ENCODE measurements at regions not wholly inside any gene's neighbourhood (a gene's known extent, or its start where the extent isn't known, plus 50 kb on each side); places are given as distances from the start of the nearest gene placed in this dataset.

DNA sequence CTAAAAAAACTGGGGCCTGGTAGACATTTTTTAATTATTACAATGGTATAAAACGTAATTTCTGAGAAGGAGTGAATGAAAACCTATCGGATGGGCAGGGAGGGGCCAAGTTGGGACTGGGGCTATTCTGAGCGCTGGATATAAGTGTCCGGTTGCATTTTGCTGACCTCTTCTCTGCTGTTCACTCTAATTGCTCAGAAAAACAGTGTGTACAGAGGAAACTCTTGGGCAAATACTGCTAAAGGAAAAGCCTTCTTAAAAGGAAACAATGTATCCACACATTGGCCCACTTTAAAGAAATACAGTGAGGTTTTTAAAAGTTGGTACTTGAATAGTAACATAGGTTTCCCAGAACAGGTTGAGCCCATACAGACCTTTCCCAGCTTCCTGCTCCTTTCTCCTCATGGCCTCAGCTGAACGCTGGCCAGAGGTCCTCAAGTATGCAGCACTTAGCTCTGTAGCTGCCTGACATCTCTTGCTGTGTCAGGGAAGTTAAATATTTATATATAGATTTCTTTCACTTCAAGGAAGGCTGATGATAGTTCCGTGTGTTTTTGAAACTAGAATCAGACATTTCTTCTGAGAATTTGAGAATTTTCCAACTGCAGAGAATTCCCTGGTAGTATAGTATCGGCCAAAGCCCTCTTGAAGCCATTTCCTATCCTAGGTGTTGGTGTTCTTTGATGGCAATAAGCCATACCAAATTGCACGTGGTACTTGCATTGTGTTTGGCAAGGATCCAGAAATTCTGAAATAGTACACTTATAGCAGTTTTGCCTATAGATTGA lies 97.1 kb upstream of the SLC4A4 start:
- no peak for DNase-seq (ENCODE audit: low read depth)

DNA sequence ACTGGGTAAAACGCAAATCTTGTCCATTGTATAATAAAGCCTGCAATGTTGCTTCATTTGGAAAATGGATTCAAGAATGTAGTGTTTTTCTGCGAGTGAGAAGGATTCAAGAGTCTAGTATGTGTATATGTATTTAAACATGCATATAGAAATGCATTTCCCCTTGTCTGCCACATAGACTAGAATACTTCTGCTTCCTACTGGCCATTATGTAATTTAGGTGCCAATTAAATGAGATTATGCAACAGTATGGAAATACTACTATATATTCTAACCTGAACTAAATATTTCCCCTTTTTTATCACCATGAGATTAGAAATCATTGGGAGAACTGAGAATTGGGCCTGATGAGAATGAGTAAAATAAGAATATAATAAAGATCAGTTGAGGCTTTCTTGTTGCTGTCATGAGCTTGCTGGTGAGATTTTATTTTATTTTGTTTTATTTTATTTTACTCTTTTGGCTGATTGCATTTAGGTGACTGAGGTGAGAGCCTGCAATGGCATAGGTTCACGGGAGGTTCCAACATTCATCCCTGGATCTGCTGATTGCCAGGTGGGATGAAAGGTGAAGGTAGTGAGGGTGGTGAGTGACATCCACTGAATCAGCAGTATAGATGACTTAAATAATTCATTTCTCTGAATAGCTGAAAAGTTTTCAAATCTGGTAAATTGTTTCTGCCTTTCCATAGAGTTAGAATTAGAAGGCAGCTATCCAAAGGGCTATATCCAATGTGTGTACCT lies 95.6 kb upstream of the SLC4A4 start:
- DNase-seq (ENCODE audit: low read depth): no peak

DNA sequence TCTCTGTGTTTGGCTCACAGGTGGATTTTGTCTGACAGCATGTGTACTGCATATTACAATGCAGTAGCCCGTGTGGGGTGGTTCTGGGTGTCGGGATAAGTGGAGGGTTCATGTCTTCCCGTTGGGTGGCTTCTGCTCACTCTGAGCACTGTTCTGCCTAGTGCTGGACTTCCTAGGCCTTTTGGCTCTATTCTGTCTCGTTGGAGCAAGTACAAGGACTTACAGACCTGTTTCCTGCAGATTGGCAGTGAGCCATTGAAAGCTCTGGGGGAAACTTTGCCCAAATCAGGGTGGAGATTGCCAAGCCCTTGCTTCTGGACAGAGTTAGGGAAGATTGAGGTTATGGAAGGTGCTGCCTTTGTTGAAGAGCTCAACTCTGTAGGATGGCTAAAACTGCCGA lies 91.1 kb upstream of the SLC4A4 start:
- DNase-seq (ENCODE audit: low read depth): no peak

DNA sequence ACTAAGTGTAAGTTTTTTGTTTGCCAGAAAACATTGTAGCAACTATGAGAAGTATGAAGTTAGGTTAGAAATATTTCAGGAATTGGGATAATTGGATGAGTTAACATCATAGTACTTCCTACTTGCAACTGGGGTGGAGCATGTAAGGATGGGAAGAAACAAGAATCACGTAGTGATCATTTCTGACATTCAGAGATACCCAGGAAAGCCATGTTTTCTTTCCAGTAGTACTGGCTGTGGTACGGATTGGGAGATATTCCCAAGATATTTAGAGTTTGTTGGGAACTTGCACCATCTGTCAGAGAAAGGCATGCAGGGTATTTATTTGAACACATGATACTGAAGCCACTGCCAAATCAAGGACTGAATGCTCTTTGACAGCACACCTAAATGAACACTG lies 87.6 kb upstream of the SLC4A4 start:
- no peak for DNase-seq (ENCODE audit: low read depth)

DNA sequence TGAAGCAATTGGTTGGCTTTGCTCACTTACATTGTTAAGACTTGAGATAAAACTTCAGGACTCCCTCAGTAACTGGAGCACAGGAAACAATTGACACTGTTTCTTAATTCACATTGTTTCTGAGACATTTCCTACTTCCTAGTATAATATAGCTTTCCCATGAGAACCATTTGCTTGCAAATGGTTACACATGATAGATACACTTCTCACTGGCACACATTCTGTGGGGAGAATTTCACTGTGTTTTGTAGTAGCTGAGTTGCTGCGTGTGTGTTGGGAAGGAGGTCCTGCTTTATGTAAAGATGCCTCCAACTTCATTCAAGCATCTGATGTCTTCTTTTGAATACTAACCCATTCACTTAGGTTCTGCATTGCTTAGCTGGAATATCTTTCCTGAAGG lies 85.3 kb upstream of the SLC4A4 start:
- no peak for DNase-seq (ENCODE audit: low read depth)

DNA sequence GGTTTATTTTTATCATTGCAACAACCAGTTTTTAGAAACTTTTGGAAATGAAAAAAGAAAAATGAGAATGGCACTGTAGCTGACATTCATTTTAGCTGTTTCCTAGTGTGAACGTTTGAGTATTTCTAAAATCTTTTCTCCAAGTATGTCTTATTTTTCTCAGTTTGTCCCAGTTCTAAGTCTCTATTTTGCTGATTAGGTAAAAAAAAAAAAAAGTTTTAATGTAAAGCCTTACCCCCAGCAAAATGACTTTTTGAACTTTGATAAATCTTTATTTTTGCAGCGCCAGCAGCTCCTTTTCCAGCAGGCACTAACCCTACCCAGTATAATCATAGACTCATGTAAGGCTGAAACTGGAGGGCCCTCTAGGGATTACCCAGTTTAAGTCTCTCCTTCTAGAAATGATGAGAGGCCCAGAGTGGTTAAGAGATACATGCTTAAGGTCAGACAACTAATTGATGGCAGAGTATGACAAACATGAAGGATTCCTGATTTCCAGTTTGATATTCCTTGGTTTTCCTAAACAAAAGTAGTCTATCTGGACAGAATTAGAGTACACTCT lies 84.3 kb upstream of the SLC4A4 start:
- no peak for DNase-seq (ENCODE audit: low read depth)

DNA sequence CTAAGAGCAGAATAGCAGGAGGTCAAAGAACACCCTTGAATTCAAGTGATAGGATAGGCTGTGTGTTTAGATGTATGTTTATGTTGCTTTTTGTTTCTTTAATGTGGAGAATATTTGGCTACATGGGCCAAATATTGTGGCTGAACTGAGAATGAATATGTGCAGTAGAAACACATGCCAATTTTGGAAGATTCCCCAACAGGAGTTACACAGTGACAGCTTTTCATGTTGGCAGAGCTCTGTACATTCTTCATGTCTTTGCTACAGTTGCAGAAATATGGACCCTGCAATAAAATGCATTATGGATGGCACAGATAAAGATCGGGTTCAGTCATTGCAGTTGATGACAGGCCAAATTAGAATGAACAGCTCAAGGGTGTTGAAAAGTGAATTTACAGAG lies 82.8 kb upstream of the SLC4A4 start:
- no peak for DNase-seq (ENCODE audit: low read depth)

DNA sequence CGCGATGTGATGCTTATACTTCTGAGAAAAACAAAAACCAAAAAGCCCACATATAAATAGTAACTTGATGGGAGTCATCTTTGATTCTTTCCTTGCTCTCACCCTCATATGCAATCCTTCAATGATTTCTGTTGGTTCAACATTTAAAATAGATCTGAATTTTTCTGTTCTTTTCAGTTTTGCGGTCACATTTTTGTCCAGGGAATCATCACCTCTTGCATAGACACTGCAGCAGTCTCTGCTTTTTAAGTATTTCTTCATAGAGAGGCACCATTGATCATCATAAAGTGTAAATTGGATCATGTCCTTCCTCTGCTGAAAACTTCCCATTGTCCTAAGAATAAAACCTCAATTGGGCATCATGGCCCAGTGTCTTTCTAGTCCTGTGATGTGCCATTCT lies 81.1 kb upstream of the SLC4A4 start:
- DNase-seq (ENCODE audit: low read depth): no peak

DNA sequence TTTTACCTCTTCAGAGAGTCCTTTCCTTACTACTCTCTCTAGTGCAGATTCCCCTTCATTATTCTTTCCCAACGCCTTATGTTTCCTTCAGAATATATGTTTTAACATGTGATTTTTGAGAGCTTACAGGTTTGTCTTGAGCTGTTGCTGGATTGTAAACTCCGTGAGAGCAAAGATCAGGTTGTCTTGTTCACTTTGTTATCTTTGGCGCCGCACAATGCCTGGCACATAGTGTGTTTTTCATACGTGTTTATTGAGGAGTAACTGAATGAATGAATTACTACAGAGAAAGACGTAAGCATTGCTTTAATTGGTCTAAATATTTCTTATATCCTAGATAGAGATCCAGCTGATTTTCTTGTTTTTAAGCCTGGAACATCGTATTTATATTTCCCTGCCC lies 80.5 kb upstream of the SLC4A4 start:
- no peak for DNase-seq (ENCODE audit: low read depth)

DNA sequence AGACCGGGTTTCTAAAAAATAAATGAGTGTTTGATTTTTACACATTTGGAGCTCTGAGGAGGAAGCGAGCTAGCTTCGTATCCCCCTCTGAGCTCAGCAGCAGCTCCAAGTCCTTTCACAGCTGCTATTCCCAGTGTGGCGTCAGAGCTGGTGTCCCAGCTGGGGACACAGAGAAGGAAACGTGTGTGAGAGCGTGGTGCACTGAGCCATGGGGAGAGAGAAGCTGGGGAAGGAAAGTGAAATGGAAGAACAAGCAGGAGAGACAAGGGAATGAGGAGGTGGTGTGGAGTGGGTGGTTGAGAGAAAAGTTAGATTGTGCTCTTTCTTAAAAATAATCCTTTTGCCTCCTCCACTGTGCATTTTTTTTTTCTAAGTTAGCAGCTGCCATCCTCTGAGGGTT lies 79.5 kb upstream of the SLC4A4 start:
- no peak for DNase-seq (ENCODE audit: low read depth)

DNA sequence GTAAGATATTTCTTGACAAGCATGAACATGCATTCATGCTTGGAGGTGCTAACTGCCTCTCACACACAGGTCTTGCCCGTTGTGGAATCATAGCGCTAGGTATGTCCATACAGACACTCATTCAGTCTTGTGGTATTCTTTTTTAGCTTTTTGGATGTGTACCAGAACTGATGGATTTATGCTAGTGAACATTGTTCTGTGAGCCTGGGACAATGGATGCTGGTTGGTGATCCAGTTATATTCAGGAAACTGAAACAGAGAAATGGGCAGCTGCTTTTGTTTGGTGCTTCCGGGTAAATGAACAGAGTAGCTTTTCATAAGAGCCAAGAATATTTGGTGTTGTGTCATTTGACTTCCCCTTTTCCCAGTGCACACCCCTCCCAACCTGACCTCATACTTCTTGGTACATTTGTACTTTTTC lies 78.9 kb upstream of the SLC4A4 start:
- DNase-seq (ENCODE audit: low read depth): no peak

DNA sequence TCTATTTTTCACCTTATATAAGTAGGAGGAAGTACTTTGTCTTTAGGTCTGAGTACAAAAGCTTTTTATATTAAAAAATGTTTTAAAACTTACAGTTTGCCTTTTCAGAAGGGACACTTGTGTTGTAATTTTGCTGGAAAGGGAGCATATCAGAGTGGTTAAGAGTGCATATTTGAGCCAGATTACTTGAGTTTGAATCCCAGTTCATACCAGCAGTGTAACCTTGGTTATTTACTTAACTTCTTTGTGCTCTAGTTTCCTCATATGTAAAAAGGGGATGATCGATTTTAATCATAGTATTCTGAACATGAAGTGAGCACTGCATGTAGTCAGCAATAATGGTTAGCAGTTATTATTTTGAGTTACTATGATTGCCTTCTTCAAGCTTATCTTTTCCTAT lies 78.3 kb upstream of the SLC4A4 start:
- no peak for DNase-seq (ENCODE audit: low read depth)

DNA sequence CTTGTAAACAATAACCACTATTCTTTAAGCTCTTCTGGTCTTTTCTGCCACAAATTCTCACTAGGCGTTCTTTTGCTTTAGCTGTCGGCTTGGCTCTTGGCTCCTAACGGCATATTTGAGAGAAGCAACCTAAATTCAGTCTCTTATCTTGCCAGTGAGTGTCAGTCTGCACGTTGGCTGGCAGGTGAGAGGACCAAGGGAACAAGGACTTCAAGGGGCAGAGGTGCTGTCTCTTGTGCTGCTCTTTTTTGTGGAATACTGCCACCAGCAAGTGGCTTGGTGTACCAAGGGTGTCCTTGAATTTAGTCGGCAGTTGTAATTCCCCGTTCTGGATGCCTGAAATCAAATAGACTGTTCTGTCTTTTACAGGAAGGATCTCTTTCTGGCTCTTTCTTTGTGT lies 77.8 kb upstream of the SLC4A4 start:
- DNase-seq (ENCODE audit: low read depth): no peak

DNA sequence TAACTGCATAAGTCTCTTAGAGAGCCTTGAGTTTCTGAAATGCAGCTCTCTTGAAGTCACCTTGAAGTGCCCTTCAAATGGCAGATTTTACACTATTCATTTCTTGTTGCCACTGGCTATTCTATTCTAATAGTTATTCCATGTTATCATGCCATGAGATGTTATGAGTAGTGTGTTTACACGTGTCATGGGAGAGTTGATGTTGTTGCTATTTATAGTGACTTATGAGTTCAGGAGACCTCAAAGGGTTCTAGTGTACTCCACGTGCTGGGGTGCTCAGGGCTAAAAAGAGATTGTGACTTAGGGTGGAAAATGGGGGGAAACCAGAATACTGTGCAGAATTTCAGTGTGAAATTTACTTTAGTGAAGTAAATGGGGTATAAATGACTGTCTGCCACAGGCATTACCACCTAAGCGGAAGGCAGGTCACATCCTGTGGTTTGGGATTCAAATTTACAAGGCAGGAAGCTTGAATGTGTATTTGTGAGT lies 77.1 kb upstream of the SLC4A4 start:
- DNase-seq (ENCODE audit: low read depth): no peak

DNA sequence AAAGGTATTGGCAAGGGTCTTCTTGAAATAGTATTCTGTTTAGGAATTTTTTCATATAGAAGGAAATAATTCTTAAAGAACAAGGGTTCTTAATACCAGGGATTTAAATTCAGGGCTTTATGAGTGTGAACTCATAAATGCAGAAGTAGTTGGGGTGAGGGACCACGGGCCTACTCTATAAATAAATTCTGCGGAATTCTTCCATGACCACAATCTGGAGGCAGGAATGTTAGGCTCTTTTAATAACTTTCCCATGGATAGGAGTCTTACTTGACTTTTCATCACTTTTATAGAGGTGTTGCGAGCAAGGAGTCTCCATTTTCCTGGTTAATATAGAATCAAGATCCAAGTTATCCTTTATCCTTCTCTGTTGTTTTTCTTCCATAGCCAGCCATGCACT lies 76.7 kb upstream of the SLC4A4 start:
- no peak for DNase-seq (ENCODE audit: low read depth)

DNA sequence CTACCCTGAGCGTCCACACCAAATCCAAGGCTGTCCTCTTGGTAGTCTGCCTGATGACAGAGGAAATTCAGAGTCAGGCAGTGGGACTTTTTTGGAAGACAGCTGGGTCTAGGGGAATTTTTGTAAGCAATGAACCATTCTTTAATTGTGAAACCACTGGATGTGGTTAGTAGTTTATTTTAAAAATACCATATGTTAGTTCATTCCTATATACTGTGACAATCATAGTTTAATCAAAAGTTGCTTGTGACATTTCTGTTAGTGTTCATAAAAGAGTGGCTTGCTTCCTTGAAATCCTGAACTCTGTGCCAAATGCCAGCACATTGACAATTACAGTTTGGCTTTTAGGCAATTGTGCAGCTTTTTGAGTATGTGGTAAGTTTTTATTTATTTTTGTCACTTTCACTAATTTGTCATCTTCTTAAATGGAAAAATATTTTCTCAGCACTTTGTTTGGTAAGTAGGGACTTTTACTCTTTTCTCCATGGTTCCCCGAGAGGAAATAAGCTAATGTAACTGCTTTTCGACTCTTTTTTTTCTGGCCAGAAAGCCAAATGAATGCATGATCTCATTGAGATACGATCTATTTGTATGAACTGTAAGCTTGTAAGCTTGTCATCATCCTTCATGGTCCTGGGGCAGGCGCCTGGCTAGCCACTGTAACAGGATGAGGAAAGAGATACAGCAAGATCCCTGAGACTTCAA lies 72.6 kb upstream of the SLC4A4 start:
- no peak for DNase-seq (ENCODE audit: low read depth)

DNA sequence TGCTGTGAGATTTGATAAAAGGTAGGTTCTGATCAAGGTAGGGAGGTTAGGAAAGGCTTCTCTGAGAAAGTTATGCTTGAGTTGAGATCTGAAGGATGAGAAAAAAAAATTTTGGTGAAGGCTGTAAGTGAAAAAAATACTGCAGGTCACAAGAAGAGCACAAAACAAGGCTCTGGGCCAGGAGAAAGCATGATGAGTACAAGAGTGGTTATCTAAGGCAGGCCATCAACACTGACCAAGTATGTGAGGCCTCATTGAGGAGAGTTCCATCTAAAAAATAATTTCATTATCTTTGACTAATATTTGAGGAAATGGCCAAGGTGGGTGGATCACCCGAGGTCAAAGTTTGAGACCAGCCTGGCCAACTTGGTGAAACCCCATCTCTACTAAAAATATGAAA lies 71.6 kb upstream of the SLC4A4 start:
- no peak for DNase-seq (ENCODE audit: low read depth)

DNA sequence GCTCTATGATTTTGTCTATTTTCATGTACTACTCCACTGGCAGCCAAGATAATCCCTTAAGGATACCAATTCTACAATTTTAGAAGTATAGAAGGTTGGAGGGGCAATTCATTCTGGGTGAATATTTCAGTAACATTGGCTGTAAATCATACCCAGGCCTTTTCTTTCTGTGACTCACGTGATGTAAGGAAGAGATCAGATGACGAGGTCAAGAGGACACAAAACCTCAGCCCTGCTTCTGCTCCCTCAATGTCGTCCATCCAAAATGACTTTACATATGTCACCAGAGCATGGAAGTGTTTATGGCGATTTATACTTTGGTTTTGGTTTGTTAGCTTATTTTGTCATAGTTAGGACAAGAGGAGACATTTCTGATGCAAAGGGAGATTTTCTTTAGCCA lies 70.7 kb upstream of the SLC4A4 start:
- no peak for DNase-seq (ENCODE audit: low read depth)

DNA sequence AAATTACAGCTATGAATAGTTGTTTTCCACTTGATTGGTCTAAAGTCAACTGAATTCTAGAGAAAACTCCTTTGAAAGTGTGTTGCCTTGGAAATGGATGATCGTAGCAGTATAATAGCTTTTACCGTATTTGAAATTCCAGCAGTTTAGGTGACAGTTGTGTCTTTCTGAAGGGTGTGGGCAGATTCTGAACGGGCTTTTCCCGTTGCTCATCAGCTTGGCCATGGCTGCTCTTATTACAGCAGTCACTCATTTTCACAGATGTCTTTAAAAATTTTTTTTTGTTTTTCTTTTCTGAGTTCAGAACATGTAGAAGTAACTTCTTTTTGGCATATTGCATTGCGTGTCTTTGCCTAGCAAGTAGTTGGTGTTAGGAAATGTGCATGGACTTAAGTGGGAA lies 69.6 kb upstream of the SLC4A4 start:
- no peak for DNase-seq (ENCODE audit: low read depth)

DNA sequence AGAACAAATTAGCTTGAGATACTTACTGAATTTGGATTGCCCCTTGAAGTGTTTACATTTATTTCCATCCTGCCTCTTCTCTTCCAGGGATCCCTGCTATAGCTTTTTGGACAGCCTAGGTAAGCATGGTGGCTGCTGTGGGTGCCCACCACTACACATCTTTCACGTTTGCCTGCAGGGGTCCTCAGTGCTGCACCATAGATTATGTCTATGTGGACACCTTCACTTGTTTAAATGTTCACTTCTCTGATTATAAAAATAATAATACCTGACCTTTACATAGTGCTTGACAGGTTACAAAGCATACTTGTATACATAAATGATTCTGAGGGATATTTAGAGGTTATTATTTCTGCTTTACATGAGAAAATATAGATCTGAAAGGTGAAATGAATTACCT lies 67.9 kb upstream of the SLC4A4 start:
- peak; percentile 2 for DNase-seq (ENCODE audit: low read depth)

DNA sequence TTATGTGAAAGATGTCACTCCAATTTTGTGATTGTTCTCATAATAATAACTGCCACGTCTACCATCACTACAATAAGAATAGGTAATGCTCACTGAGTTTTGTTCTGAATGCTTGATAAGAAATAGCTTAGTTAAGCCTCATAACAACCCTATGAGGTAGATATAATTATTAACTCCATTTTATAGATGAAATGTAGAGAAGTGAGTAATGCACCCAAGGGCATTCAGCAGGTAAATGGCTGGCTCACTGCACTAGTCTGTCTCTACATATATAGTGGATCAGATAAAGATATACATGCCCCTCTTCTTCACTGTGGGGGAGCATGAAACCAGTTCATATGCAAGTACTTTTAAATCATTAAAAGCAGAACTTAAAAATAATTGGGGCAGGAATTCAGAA lies 65.8 kb upstream of the SLC4A4 start:
- no peak for DNase-seq (ENCODE audit: low read depth)

DNA sequence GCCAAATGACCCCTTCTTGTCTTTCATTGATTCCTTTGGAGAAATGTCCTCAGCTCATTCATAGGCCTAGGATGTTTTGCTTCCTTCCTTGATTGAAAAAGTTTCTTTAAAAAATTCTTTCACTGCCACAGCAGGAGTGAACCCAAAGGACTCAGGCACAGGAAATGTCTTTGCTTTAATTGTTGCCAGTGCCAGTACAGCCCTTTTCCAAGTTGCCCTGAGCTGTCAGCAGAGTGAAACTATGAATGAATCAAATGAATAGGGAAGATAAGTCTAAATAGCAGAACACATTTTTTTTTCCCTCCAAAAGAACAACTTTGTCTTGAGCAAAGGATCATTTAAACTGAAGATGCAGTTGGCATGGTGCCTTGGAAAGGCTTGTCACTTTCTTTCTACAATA lies 63.8 kb upstream of the SLC4A4 start:
- DNase-seq (ENCODE audit: low read depth): no peak

DNA sequence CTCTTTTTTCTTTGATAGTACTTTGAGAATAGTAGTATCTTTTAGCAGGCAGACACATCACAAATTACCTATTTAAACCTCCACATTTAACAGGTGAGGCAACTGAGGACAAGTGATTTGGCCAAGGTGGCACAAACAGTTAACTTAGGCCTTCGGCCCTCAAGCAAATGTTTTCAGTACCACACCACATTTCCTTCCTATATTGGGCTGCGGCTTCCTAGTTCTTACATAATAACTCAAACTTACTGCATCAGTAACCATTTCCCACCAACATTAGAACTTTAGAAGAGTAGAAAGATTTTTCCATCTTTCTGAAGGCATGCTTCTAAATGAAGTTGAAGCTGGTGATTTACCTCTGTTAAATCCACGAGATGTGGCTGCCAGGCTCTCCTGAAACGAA lies 63.2 kb upstream of the SLC4A4 start:
- DNase-seq (ENCODE audit: low read depth): no peak

Measured in stimulated activated CD8-positive, alpha-beta memory T cell treated with anti-CD3 and anti-CD28 coated beads, Interleukin-4, amount 100 ng/mL, for 24 hours (primary cell).